ENCODE measurements at regions not wholly inside any gene's neighbourhood (a gene's known extent, or its start where the extent isn't known, plus 50 kb on each side); places are given as distances from the start of the nearest gene placed in this dataset.

GRCh38 chr22:27224485-27225374 lies 567.3 kb downstream of the MIAT start:
- no peak for DNase-seq (ENCODE audit: low spot score)

- DNase-seq (ENCODE audit: low spot score) = no peak
Observed at GRCh38 chr22:27226666-27227065, 569.3 kb downstream of the MIAT start.

- no peak for DNase-seq (ENCODE audit: low spot score)
Observed at GRCh38 chr22:27228771-27229170, 571.4 kb downstream of the MIAT start.

- no peak for DNase-seq (ENCODE audit: low spot score)
Observed at GRCh38 chr22:27230189-27230588, 571.4 kb downstream of the MN1 start.

GRCh38 chr22:27231266-27231665 lies 570.3 kb downstream of the MN1 start:
- no peak for DNase-seq (ENCODE audit: low spot score)

- no peak for DNase-seq (ENCODE audit: low spot score)
Observed at GRCh38 chr22:27232077-27232476, 569.5 kb downstream of the MN1 start.

GRCh38 chr22:27237080-27237741 lies 564.3 kb downstream of the MN1 start:
- DNase-seq (ENCODE audit: low spot score) = no peak

- no peak for DNase-seq (ENCODE audit: low spot score)
Observed at GRCh38 chr22:27238935-27239510, 562.5 kb downstream of the MN1 start.

- no peak for DNase-seq (ENCODE audit: low spot score)
Observed at GRCh38 chr22:27239520-27239919, 562.0 kb downstream of the MN1 start.

GRCh38 chr22:27240298-27241075 lies 561.1 kb downstream of the MN1 start:
- DNase-seq (ENCODE audit: low spot score) = no peak

GRCh38 chr22:27241430-27242321 lies 559.9 kb downstream of the MN1 start:
- no peak for DNase-seq (ENCODE audit: low spot score)

GRCh38 chr22:27242474-27242873 lies 559.1 kb downstream of the MN1 start:
- DNase-seq (ENCODE audit: low spot score) = no peak

GRCh38 chr22:27242917-27243589 lies 558.5 kb downstream of the MN1 start:
- DNase-seq (ENCODE audit: low spot score) = no peak

GRCh38 chr22:27244328-27244727 lies 557.2 kb downstream of the MN1 start:
- DNase-seq (ENCODE audit: low spot score) = no peak

- no peak for DNase-seq (ENCODE audit: low spot score)
Observed at GRCh38 chr22:27245056-27245455, 556.5 kb downstream of the MN1 start.

GRCh38 chr22:27246558-27246957 lies 555.0 kb downstream of the MN1 start:
- DNase-seq (ENCODE audit: low spot score) = no peak

GRCh38 chr22:27247701-27248434 lies 553.7 kb downstream of the MN1 start:
- DNase-seq (ENCODE audit: low spot score) = no peak

- no peak for DNase-seq (ENCODE audit: low spot score)
Observed at GRCh38 chr22:27250418-27250817, 551.1 kb downstream of the MN1 start.

GRCh38 chr22:27250886-27251285 lies 550.7 kb downstream of the MN1 start:
- no peak for DNase-seq (ENCODE audit: low spot score)

GRCh38 chr22:27251563-27251962 lies 550.0 kb downstream of the MN1 start:
- no peak for DNase-seq (ENCODE audit: low spot score)

Measured in hematopoietic multipotent progenitor cell treated with erythropoietin and hydrocortisone succinate and interleukin-3 and kit ligand, for 15 days (in vitro differentiated cells).